ENCODE measurements at regions not wholly inside any gene's neighbourhood (a gene's known extent, or its start where the extent isn't known, plus 50 kb on each side); places are given as distances from the start of the nearest gene placed in this dataset.

DNA sequence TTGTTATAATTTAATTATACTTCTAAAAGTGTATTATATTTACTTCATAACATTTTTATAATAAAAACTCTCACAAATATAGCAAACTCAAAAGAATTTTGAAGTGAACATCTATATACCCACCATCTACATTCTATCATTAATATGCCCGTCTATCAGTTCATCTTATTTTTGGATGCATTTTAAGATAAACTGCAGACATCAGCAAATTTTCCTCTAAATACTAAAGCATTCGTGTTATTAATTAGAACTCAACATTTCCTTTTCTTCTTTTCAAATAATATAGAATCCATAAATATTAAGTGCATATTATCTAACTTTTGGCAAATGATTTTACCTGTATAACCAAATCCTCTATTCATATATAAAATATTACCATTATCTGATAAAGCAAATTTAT is 242.9 kb upstream of the BCHE start:
- TF ChIP-seq CTCF (IDR thresholded peaks at IDR 0.05) (no peak), EZH2 (IDR thresholded peaks at IDR 0.05; ENCODE audit: borderline replicate concordance, insufficient read depth, low read depth, low read length, poor library complexity, severe bottlenecking) (no peak)
